GM19023 (cell line): ENCODE measurements at regions not wholly inside any gene's neighbourhood (a gene's known extent, or its start where the extent isn't known, plus 50 kb on each side); places are given as distances from the start of the nearest gene placed in this dataset.

ENCODE experiments used
- ATAC-seq: cut with Tn5 transposase; IDR thresholded peaks from one replicate; pipeline ENCODE4 v1.9.1; 2021; ENCODE audit warnings: mild to moderate bottlenecking, moderate library complexity; ENCODE audit not compliant: unreplicated experiment

GRCh38 chr7:54632696-54633095 is 90.5 kb downstream of the VSTM2A start:
- ATAC-seq = no peak

DNA sequence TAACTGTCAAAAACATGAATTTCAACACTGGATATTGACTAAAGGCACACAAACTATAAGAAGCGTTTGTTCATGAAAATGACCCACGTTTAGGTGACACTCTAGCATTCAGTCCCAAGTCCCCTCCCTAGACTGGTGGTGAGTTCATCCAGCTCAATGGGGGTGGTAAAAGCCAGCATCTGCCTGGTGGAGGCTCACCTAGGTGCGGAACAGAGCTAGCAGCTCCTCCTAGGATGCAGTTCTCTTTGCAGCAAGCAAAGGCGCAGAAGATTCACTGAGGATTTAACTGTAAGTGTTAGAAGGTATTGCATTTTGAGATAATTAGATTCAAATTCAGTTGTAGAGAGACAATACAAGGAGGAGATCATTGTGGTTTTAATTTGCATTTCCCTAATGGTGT is 87.6 kb downstream of the VSTM2A start:
- ATAC-seq = no peak

GRCh38 chr7:54622696-54623309 is 80.6 kb downstream of the VSTM2A start:
- no peak for ATAC-seq
